DMS 273 (cell line): ENCODE measurements at regions not wholly inside any gene's neighbourhood (a gene's known extent, or its start where the extent isn't known, plus 50 kb on each side); places are given as distances from the start of the nearest gene placed in this dataset.
"Not testable (repeated sequence)": the region's sequence is repeated elsewhere in the genome, so short reads cannot be mapped to it uniquely, and the experiment has no call there.

Source experiments
- DNase-seq: peaks from one replicate; lab custom pipeline; 2025; ENCODE audit not compliant: unreplicated experiment; lab: John Stamatoyannopoulos, UW

DNA sequence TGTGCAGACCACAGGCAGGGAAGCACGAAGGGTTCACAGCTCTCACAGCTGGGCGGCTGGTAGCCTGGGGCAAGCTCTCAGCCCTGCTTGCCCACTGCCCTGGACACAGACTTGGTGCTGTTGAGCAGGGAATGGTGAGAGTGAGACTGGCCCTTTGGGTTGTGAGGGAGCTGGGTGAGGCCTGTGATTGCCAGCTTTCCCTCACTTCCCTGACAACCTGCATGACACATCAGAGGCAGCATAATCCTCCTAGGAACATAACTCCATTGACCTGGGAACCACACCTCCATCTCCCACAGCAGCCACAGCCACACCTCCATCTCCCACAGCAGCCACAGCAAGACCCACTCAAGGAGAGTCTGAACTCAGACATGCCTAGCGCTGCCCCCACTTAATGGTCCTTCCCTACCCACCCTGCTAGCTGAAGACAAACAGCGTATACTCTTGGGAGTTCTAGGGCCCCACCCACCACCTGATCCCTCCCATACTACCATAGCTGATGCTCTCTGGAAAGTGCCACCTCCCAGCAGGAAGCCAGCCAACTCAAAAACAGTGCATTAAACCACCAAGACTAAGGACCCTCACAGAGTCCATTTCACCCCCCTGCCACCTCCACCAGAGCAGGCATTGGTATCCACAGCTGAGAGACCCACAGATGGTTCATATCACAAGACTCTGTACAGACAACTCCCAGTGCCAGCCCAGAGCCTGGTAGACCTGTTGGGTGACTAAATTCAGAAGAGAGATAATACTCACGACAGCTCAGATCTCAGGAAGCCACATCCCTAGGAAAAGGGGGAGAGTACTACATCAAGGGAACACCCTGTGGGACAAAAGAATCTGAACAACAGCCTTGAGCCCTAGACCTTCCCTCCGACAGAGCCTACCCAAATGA is 60.2 kb upstream of the PRSS3 start:
- DNase-seq: not testable (repeated sequence)

GRCh38 chr9:33737811-33738606 is 57.4 kb upstream of the PRSS3 start:
- peak; percentile 74 for DNase-seq

GRCh38 chr9:33739398-33739797 is 56.0 kb upstream of the PRSS3 start:
- no peak for DNase-seq

- DNase-seq: no peak
Observed at GRCh38 chr9:33740075-33740474, 55.3 kb upstream of the PRSS3 start.

GRCh38 chr9:33740958-33741357 is 54.4 kb upstream of the PRSS3 start:
- not testable (repeated sequence) for DNase-seq

GRCh38 chr9:33742051-33742450 is 53.3 kb upstream of the PRSS3 start:
- DNase-seq: no peak

DNA sequence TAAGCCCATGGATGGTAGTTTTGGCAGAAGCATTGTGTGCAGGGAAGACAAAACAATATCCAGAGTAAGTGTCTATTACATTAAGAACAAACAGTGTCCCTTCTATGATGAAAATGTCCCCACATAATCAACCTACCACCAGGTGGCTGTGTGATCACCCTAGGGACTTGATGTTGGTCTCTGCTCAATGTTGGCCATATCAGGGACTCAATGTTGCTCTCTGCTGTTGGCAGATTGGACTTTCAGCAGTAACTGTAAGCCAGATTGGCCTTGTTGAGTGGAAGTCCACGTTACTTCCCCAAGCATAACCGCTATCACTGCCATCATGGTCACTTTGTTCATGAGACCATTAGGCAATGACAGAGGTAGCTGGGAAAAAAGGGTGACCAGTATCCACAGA is 52.8 kb upstream of the PRSS3 start:
- no peak for DNase-seq
